ENCODE measurements at regions not wholly inside any gene's neighbourhood (a gene's known extent, or its start where the extent isn't known, plus 50 kb on each side); places are given as distances from the start of the nearest gene placed in this dataset.

DNA sequence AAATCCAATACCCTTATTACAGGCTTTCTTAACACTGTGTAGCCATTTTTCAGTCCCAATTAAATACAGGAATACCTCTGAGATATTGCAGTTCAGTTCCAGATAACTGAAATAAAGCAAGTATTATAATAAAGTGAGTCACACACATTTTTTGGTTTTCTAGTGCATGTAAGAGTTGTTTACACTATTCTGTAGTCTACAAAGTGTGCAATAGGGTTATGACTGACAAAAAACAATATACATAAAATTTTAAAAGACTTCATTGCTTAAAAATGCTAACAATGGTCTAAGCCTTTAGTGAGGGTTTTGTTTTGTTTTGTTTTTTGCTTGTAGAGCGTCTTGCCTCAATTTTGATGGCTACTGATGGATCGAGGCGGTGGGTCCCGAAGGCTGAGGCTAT lies 434.4 kb upstream of the NBEA start:
- no peak for DNase-seq

DNA sequence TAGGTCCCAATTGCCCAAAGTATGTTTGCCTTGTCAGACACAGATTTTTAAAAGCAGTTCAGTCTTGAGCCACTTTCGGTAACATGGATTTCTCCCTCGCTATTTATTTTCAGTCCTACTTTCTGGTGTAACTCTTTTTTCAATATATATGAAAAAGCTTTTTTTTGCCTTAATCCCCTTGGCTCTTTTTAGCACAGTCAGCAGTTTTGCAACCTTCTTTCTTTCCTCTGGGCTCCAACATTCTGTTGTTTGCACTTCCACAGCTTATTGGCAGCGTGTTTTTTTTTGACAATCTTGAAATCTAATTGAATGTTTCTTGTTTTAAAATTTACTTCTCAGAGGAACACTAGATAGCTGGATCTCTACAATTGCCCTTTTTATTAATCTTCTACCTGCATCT lies 429.3 kb upstream of the NBEA start:
- no peak for DNase-seq

DNA sequence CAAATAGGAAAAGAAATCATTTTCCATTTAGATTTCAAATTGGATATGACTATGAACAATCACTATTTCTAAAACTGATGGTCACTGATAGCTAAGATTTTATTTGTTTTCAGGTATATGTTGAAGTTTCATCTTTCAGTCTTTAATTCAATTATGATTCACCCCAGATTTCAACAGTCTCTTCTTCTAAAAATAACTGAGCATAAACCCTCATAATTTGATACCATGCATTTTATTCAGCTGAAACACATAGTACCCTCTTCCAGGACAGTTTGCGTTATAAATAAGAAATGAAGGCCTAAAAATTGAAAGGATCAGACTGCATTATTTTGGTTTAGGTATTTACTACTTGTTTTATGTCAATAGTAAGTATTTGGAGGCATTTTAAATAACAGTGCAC lies 428.5 kb upstream of the NBEA start:
- DNase-seq = no peak

DNA sequence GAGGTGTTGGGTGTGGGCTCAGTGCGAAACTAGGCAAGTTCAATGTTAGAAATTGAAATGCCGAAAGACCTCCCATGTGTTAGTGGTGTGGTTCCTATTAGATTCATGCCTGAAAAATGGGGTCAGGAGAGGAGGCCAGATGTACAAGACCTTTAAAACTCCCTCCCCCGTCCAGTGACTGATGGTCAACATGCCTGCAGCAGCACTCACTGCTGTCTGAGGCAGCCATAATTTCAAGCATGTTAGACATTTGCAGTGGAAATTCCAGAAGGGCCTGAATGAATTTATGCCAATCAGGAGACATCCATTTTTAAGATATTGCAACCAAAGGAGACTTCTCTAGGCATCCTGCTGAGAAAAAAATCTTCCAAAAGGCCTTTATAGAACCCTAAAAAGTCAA lies 426.9 kb upstream of the NBEA start:
- DNase-seq = no peak

DNA sequence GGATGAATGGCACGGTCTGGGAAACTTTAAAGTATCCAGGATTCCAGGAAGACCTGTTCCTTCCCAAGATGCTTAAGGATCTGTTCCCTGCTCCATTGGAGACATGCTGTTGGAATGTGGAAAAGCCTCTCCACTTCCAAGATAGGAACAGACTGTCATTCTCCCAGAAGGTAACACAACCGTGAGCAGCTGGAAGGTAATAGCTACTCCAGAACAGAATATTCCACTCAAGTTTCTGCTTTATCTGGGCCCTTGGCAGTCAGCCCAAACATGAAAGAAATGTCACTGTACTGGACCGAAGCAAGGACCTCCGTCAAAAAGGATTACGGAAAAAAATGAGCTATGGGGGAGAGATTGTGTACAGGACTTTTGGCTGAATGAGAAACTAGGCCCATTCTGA lies 420.9 kb upstream of the NBEA start:
- DNase-seq = no peak

- DNase-seq = no peak
Measured at GRCh38 chr13:34522808-34523207, 419.3 kb upstream of the NBEA start.

DNA sequence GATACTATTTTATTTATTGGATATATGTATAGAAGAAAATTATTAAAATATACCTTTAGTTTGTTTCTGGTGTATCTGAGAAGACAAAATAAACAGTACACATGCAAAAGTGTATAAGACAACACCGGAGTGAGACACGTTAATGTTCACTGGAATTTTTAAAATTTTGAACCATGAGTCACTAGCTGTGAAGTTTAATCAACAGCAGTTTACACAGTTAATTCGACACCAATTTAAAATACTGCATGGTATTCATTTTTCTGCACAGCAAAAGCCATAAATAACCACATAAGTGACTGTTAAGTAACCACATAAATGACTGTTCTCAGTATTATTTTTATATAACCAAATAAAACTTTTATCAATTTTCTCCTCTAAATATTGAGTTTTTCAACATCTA lies 418.7 kb upstream of the NBEA start:
- DNase-seq = no peak

DNA sequence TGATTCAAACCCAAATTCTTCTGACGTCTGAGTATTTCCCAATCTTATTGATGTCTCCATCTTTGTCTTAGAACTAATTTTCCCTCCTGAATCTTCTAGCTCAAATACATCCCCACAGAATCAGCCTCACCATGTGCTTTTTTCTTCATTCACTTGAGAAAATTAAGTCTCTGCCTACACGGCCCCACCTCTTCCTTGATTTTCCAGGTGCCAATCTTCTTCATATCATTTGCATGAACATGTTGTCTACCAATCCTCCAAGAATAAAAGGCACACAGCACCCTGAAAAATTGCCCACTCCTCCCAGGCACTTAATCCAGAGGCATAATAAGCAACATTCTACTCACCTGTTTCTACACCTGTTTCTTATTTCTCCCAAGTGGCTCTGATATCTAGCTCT lies 408.1 kb upstream of the NBEA start:
- no peak for DNase-seq

DNA sequence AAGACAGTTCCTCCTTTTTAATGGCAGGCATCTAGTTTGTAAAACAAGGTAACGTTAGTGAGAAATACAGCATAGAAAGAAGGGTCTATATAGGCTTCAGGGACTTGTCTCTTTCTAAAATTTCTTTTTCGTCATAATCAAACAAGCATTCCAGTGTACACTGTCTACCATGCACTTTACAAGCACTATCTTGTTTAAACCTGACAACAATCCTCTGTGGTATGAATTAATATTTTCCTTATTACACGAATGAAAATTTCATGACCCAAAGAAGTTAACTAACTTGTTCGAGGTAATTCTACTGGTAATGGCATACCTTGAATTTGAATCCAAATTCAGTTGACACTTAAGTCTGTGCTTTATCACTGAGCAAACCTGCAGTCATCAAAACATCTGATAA lies 399.7 kb upstream of the NBEA start:
- DNase-seq = no peak

GRCh38 chr13:34543836-34544235 lies 398.2 kb upstream of the NBEA start:
- DNase-seq = no peak

DNA sequence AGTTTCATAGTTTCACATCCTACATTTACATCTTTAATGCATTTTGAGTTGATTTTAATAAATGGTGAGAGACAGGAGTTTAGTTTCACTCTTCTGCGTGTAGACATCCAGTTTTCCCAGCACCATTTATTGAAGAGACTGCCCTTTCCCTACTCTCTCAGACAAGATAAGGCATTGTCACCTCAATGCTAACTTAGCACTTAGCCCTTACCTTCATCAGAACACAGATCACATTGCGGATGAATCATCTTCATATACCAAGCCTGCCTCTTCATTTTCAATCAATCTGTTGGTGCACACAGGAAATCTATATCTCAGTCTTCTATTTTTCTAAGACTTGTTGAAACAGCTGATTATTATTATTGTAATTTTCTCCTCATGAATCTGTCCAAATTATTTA lies 396.6 kb upstream of the NBEA start:
- DNase-seq = no peak

- DNase-seq = no peak
Measured at GRCh38 chr13:34546344-34547250, 395.5 kb upstream of the NBEA start.

DNA sequence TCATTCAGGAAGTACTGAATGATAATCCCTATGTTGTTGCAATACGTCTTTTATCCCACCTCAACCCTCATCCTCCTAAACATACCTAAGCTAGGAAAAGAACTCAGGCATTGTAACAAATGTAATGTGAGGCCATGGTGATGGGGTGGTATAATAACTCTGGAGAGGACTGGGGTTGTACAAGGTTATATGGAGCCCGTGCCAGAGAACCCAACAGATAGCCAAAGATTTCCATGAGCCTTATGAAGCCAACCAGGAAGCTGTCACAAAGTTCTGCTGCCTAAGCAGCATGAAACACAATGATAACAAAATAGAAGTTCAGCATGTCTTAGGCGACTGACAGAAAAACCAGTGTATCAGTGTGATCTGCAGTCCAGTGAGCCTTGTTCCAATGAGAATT lies 394.1 kb upstream of the NBEA start:
- DNase-seq = no peak

- DNase-seq = no peak
Measured at GRCh38 chr13:34553376-34553775, 388.7 kb upstream of the NBEA start.

- no peak for DNase-seq
Measured at GRCh38 chr13:34555988-34556387, 386.1 kb upstream of the NBEA start.

DNA sequence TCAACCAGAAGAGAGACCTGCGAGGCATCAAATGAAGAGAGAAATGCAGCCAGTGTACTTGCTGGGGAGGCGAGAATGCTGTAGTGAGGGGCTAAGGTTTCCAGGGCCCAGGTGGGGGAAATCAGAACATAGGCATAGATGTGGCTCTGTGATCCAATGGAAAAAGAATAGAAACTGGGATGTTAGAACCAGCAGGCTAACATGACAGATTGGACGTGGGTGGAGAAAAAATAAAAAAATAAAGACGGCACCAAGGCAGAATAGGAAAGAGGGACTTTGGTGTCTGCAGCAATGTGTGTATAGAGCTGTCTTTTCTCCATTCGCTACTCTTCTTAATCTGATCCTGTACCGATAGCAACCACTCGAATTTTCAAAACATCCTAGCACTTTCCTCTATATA lies 381.0 kb upstream of the NBEA start:
- no peak for DNase-seq

- DNase-seq = no peak
Measured at GRCh38 chr13:34567597-34567996, 374.5 kb upstream of the NBEA start.

- DNase-seq = no peak
Measured at GRCh38 chr13:34570698-34571353, 371.2 kb upstream of the NBEA start.

GRCh38 chr13:34571716-34572115 lies 370.4 kb upstream of the NBEA start:
- DNase-seq = no peak

- DNase-seq = no peak
Measured at GRCh38 chr13:34577051-34577450, 365.0 kb upstream of the NBEA start.

GRCh38 chr13:34578471-34578870 lies 363.6 kb upstream of the NBEA start:
- DNase-seq = no peak

DNA sequence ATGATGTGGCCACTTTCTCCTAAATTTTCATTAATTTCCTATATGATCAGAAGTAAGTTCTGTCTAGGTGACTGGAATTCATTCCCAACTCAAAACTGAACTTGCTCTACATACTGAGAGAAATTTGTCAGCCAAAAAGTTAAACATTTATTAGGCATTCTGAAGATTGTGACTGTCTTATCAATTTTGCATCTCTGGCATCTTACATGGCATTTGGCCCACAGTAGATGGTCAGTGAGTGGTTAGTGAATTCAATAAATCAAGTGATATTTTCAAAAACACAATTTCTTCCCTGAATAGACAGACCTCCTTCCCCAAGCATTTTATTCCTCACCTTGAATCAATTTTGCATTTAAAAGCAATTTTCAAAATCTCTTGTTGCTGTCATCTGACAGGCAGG lies 363.2 kb upstream of the NBEA start:
- DNase-seq = no peak

GRCh38 chr13:34583181-34583580 lies 358.9 kb upstream of the NBEA start:
- no peak for DNase-seq

- no peak for DNase-seq
Measured at GRCh38 chr13:34587576-34587975, 354.5 kb upstream of the NBEA start.

GRCh38 chr13:34588362-34588761 lies 353.7 kb upstream of the NBEA start:
- DNase-seq = no peak
